ENCODE measurements at regions not wholly inside any gene's neighbourhood (a gene's known extent, or its start where the extent isn't known, plus 50 kb on each side); places are given as distances from the start of the nearest gene placed in this dataset.

DNA sequence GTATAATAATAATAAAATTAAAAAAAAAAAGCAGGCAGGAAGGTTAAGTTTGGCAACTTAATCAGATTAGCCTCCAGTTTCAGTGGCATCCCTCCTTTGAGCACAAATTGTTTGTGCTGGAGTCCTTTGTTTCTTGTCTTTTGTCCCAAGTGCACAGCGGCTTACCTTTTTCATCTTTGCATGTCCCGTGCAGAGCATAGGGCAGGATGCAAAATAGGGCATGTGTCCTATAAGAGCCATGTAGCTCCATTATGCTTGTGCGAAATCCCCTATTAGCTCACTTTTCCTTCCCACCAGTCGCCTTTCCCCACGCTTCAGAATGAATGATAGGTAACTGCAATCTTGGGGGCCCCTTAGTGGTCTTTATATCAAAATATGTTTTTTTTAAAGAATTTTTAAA lies 216.8 kb downstream of the TSN start:
- peaks cover 11% of the 10 kb centered on the region for H3K27me3 Mint-ChIP-seq (ENCODE audit: low read depth)
- H3K4me1 Mint-ChIP-seq (ENCODE audit: low read depth): peaks cover 43% of the 10 kb centered on the region

DNA sequence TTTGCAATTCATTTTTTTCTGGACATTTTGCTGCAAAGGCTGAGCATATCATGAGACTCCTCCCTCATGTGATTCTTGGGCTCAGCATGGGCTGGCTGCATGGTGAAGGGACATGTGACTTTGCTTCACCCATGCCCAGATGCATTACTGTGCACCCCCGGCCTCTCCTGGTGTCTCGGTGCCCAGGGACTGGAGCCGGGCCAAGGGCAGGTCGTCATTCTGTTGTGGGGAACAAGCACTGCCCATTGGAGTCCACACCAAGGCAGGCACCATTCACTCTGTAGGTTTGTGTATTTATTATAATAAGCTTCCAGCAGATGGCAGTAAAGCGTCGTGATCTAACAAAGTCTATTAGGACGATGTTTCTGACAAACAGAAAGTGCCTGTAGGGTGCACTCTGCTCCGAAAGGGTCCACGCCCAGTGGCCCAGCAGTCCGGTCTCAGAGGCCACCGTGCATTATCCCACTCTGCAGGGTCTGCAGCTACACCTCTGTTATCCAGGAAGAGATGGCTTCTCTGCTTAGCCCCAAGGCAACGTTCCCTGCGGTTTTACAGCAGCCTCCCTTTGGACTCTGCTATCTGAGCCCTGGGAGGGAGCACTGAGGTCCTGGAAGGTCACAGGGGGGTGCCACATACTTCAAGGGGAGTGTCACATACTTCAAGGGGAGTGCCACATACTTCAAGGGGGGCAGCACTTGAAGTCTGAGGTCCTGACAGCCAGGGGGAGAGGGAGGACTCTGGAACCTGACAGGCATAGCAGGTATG lies 219.6 kb downstream of the TSN start:
- DNase-seq (ENCODE audit: low spot score): no peak
- Mint-ChIP-seq H3K27me3 (ENCODE audit: low read depth) (peaks cover 11% of the 10 kb centered on the region), H3K36me3 (ENCODE audit: low read depth) (no peaks in the 10 kb centered on the region), H3K9me3 (ENCODE audit: low read depth) (peaks cover 3% of the 10 kb centered on the region), H3K4me3 (ENCODE audit: unreplicated experiment) (peak overlapping the region; percentile 61), H3K4me1 (ENCODE audit: low read depth) (peaks cover 27% of the 10 kb centered on the region), H3K27ac (ENCODE audit: unreplicated experiment) (no peak overlapping the region)
- TF ChIP-seq, protein P1, sequence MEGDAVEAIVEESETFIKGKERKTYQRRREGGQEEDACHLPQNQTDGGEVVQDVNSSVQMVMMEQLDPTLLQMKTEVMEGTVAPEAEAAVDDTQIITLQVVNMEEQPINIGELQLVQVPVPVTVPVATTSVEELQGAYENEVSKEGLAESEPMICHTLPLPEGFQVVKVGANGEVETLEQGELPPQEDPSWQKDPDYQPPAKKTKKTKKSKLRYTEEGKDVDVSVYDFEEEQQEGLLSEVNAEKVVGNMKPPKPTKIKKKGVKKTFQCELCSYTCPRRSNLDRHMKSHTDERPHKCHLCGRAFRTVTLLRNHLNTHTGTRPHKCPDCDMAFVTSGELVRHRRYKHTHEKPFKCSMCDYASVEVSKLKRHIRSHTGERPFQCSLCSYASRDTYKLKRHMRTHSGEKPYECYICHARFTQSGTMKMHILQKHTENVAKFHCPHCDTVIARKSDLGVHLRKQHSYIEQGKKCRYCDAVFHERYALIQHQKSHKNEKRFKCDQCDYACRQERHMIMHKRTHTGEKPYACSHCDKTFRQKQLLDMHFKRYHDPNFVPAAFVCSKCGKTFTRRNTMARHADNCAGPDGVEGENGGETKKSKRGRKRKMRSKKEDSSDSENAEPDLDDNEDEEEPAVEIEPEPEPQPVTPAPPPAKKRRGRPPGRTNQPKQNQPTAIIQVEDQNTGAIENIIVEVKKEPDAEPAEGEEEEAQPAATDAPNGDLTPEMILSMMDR (IDR thresholded peaks at IDR 0.05): peak; percentile 94

More for the DNA sequence above, 216.8 kb downstream of the TSN start:
- TF ChIP-seq, protein P1 (IDR thresholded peaks at IDR 0.05): no peak
- Mint-ChIP-seq H3K9me3 (ENCODE audit: low read depth) (no peaks in the 10 kb centered on the region), H3K27ac (ENCODE audit: unreplicated experiment) (no peak overlapping the region), H3K4me3 (ENCODE audit: unreplicated experiment) (no peak overlapping the region), H3K36me3 (ENCODE audit: low read depth) (no peaks in the 10 kb centered on the region)
- no peak for DNase-seq (ENCODE audit: low spot score)

GRCh38 chr2:121976926-121977325 lies 221.5 kb downstream of the TSN start:
- no peak overlapping the region for H3K27ac Mint-ChIP-seq (ENCODE audit: unreplicated experiment)
- DNase-seq (ENCODE audit: low spot score): no peak

DNA sequence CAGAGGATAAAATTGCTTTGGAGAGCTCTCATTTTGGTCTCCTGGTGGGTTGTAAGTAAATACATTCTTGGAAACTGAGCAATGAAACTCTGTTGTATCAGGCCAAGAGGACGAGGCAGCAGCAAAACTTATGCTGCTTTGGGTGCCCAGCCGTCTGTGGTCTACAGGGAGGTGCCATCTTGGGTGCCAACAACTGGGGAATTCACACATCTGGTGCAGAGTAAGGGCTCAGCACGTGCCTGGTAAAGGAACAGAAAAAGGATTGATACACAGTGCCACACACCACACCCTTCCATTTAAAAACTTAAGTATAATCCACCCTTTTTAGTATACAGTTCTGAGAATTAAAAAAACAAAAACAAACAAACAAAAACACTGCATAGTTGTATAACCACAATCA lies 221.9 kb downstream of the TSN start:
- TF ChIP-seq, protein P1 (IDR thresholded peaks at IDR 0.05): no peak
- no peak for DNase-seq (ENCODE audit: low spot score)
- no peaks in the 10 kb centered on the region for H3K36me3 Mint-ChIP-seq (ENCODE audit: low read depth)

More at GRCh38 chr2:121976926-121977325, 221.5 kb downstream of the TSN start:
- Mint-ChIP-seq H3K36me3 (ENCODE audit: low read depth) (no peaks in the 10 kb centered on the region), H3K4me1 (ENCODE audit: low read depth) (peaks cover 22% of the 10 kb centered on the region), H3K4me3 (ENCODE audit: unreplicated experiment) (no peak overlapping the region), H3K9me3 (ENCODE audit: low read depth) (peaks cover 3% of the 10 kb centered on the region), H3K27me3 (ENCODE audit: low read depth) (peaks cover 9% of the 10 kb centered on the region)
- TF ChIP-seq, protein P1 (IDR thresholded peaks at IDR 0.05): no peak

DNA sequence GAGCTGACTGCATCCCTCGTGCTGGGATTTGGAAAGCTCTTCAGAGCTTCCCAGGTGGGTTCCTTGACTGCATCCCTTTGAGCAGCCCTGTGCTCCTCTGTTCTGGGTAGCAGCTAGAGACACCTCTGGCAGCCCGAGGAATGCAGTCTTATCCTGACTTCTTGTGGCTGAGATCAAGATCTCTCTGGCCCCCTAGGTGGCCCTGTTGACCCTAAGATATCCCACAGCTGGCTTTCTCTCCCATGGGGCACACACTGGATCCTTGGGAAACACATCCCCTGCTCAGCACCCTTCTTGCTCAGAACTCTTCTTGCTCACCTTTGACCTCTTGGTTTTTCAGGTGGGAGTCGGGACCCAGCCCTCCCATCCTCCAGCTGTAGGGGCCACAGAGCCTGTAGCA lies 237.2 kb downstream of the TSN start:
- no peaks in the 10 kb centered on the region for H3K4me1 Mint-ChIP-seq (ENCODE audit: low read depth)
- no peak for DNase-seq (ENCODE audit: low spot score)
- peaks cover 22% of the 10 kb centered on the region for H3K27me3 Mint-ChIP-seq (ENCODE audit: low read depth)
- H3K4me3 Mint-ChIP-seq (ENCODE audit: unreplicated experiment): no peak overlapping the region
- TF ChIP-seq, protein P1 (IDR thresholded peaks at IDR 0.05): no peak
- peaks cover 14% of the 10 kb centered on the region for H3K9me3 Mint-ChIP-seq (ENCODE audit: low read depth)
- H3K36me3 Mint-ChIP-seq (ENCODE audit: low read depth): peaks cover 4% of the 10 kb centered on the region
- no peak overlapping the region for H3K27ac Mint-ChIP-seq (ENCODE audit: unreplicated experiment)

More for the DNA sequence above, 221.9 kb downstream of the TSN start:
- Mint-ChIP-seq H3K27me3 (ENCODE audit: low read depth) (peaks cover 9% of the 10 kb centered on the region), H3K4me1 (ENCODE audit: low read depth) (peaks cover 22% of the 10 kb centered on the region), H3K27ac (ENCODE audit: unreplicated experiment) (no peak overlapping the region), H3K9me3 (ENCODE audit: low read depth) (peaks cover 3% of the 10 kb centered on the region), H3K4me3 (ENCODE audit: unreplicated experiment) (no peak overlapping the region)

Measured in chondrocyte (in vitro differentiated cells).